Caco-2 (cell line): ENCODE measurements at regions not wholly inside any gene's neighbourhood (a gene's known extent, or its start where the extent isn't known, plus 50 kb on each side); places are given as distances from the start of the nearest gene placed in this dataset.

Experiments
- BruUV-seq: library from RNA; stranded (reverse); fragments of 400-500 nt; replicated peaks from 2 replicates; lab custom pipeline; 2021; lab: Mats Ljungman, UMichigan
- CTCF ChIA-PET: fragments of 300-600 bp; sonication (Branson Sonifier 250); formaldehyde crosslinking; loops from one replicate; lab custom pipeline; 2022; ENCODE audit warnings: antibody characterized with exemption; lab: Charles Lee
- POLR2A ChIA-PET: fragments of 300-600 bp; sonication (Branson Sonifier 250); formaldehyde crosslinking; loops from one replicate; lab custom pipeline; 2022; ENCODE audit warnings: antibody characterized with exemption; lab: Charles Lee
- DNase-seq, 2 experiments: peaks; one replicate each; pipeline versions ENCODE4 v3.0.0 to v3.0.0-alpha.2; 2020 to 2022
- H3K27me3 ChIP-seq: replicated peaks from 2 replicates; pipeline ENCODE4 v1.6.0; 2011; ENCODE audit warnings: low read length; ENCODE audit not compliant: control insufficient read depth, insufficient read depth
- H3K36me3 ChIP-seq: 2 replicates; pipeline ENCODE4 v1.5.1; 2011; ENCODE audit warnings: low read length; ENCODE audit not compliant: control insufficient read depth, insufficient read depth
- H3K4me1 ChIP-seq: fragments of 250-450 bp; sonication (Bioruptor Pico); 2 replicates; pipeline ENCODE4 v1.5.1; 2020; ENCODE audit warnings: mild to moderate bottlenecking
- H3K4me3 ChIP-seq: 2 replicates; pipeline ENCODE4 v1.5.1; 2011; ENCODE audit warnings: low read depth, mild to moderate bottlenecking, control low read depth, low read length
- H3K9me3 ChIP-seq: fragments of 250-450 bp; sonication (Bioruptor Pico); 2 replicates; pipeline ENCODE4 v1.5.1; 2020; ENCODE audit warnings: mild to moderate bottlenecking, moderate library complexity
- H3K27ac Mint-ChIP-seq: one replicate; pipeline ENCODE4 v1.8.0; 2022; ENCODE audit warnings: mixed read lengths; ENCODE audit not compliant: unreplicated experiment
- H3K27me3 Mint-ChIP-seq: one replicate; pipeline ENCODE4 v1.8.0; 2022; ENCODE audit warnings: mixed read lengths; ENCODE audit not compliant: insufficient read depth, unreplicated experiment
- H3K36me3 Mint-ChIP-seq: one replicate; pipeline ENCODE4 v1.8.0; 2022; ENCODE audit warnings: mild to moderate bottlenecking, mixed read lengths; ENCODE audit not compliant: insufficient read depth, unreplicated experiment
- H3K4me1 Mint-ChIP-seq: one replicate; pipeline ENCODE4 v1.8.0; 2022; ENCODE audit warnings: low read depth, mixed read lengths; ENCODE audit not compliant: unreplicated experiment
- H3K4me3 Mint-ChIP-seq: one replicate; pipeline ENCODE4 v1.8.0; 2022; ENCODE audit warnings: mild to moderate bottlenecking, moderate library complexity, mixed read lengths; ENCODE audit not compliant: unreplicated experiment
- H3K9me3 Mint-ChIP-seq: one replicate; pipeline ENCODE4 v1.8.0; 2022; ENCODE audit warnings: mixed read lengths; ENCODE audit not compliant: unreplicated experiment
- intact Hi-C: fragments of 100-400 bp; cut with micrococcal nuclease; formaldehyde crosslinking; loops from one replicate; pipeline ENCODE4 v1.10.0; 2022; ENCODE audit not compliant: unreplicated experiment
- TF ChIP-seq, protein P1 (sequence below), 2 experiments: fragments of 200-600 bp in 1 of 2; IDR thresholded peaks; 1 replicate in 1 of 2; 2 replicates in 1 of 2; pipeline versions ENCODE4 v1.5.1 to v1.8.0; 2011 to 2022; ENCODE audit warnings: antibody characterized with exemption in 1 of 2, control low read depth in 1 of 2, inconsistent platforms in 1 of 2, low read depth in 1 of 2, low read length in 1 of 2, mild to moderate bottlenecking in 1 of 2, moderate library complexity in 1 of 2; ENCODE audit not compliant: insufficient read depth in 1 of 2, severe bottlenecking in 1 of 2, unreplicated experiment in 1 of 2

DNA sequence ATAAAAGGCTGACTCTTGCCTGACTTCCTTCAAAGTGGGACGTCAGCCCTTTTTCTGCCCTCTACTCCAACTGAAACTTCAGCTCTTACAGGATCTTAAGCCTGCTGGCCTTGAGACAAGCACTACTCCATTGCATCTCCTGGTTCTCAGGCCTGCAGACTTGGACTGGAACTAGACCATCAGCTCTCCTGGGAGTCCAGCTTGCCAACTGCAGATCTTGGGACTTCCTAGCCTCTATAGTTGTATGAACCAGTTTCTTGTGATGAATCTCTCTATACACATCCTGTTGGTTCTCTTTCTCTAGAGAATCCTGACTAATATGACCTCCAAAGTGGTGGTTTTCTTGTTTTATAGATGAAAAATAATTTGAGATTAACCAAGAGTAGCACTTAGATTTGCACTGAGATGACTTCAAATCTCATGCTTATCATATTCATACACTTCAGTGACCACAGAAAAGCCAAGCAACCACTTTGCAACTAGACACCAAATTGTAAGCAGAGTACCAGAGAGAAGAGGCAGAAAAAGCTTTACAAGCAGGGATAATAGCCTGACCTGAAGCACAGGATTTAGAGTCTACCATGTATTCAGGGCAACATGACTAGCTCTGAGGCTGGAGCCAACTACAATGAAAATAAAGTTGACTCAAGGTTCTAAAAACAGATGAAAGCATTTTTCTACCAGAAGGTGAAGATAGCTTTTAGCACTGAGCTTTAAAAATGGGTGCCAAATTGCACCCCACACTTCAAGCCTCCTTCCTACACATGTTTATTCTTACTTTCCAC is 661.3 kb upstream of the USP24 start:
- Mint-ChIP-seq H3K36me3 (no peaks in the 10 kb centered on the region), H3K4me3 (no peak overlapping the region), H3K27ac (no peak overlapping the region), H3K9me3 (no peaks in the 10 kb centered on the region), H3K4me1 (no peaks in the 10 kb centered on the region), H3K27me3 (no peaks in the 10 kb centered on the region)
- H3K36me3 ChIP-seq = no peaks in the 10 kb centered on the region
- H3K4me1 ChIP-seq = no peaks in the 10 kb centered on the region
- no peaks in the 10 kb centered on the region for H3K9me3 ChIP-seq
- intact Hi-C loops = no loop called here
- BruUV-seq = no TSS peak
- POLR2A ChIA-PET = no interaction called here
- H3K27me3 ChIP-seq = no peaks in the 10 kb centered on the region
- H3K4me3 ChIP-seq = no peak overlapping the region
- CTCF ChIA-PET = no interaction called here
- TF ChIP-seq, protein P1, sequence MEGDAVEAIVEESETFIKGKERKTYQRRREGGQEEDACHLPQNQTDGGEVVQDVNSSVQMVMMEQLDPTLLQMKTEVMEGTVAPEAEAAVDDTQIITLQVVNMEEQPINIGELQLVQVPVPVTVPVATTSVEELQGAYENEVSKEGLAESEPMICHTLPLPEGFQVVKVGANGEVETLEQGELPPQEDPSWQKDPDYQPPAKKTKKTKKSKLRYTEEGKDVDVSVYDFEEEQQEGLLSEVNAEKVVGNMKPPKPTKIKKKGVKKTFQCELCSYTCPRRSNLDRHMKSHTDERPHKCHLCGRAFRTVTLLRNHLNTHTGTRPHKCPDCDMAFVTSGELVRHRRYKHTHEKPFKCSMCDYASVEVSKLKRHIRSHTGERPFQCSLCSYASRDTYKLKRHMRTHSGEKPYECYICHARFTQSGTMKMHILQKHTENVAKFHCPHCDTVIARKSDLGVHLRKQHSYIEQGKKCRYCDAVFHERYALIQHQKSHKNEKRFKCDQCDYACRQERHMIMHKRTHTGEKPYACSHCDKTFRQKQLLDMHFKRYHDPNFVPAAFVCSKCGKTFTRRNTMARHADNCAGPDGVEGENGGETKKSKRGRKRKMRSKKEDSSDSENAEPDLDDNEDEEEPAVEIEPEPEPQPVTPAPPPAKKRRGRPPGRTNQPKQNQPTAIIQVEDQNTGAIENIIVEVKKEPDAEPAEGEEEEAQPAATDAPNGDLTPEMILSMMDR (IDR thresholded peaks at IDR 0.05; ENCODE audit: insufficient read depth in 1 of 2, low read depth in 1 of 2, low read length in 1 of 2, severe bottlenecking in 1 of 2, unreplicated experiment in 1 of 2) = no peak
- DNase-seq = no peak

DNA sequence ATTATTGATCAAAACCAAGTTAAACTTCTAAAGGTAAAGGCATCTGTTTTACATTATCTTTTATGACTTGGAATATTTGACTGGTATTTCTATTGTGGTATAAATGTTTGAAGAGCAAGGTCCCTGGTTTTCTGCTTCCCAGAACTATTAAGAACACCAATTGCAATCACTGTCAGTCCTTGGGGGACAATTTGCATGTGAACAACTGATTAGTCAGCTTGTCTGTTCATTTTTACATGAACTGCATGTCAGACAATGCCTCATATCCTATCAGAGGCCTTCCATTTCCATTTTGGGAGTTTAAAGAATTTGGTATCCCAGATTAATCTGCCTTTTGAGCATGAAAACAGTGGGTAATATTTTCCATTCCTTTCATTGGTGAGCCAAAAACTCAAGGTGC is 654.9 kb upstream of the USP24 start:
- no peaks in the 10 kb centered on the region for H3K9me3 ChIP-seq
- Mint-ChIP-seq H3K4me1 (no peaks in the 10 kb centered on the region), H3K4me3 (no peak overlapping the region), H3K27me3 (no peaks in the 10 kb centered on the region), H3K36me3 (no peaks in the 10 kb centered on the region), H3K27ac (no peak overlapping the region), H3K9me3 (no peaks in the 10 kb centered on the region)
- CTCF ChIA-PET = no interaction called here
- no peaks in the 10 kb centered on the region for H3K36me3 ChIP-seq
- BruUV-seq = no TSS peak
- POLR2A ChIA-PET = no interaction called here
- H3K4me3 ChIP-seq = no peak overlapping the region
- no peaks in the 10 kb centered on the region; the same call in 1 of the 2 replicates for H3K4me1 ChIP-seq
- intact Hi-C loops = no loop called here
- TF ChIP-seq, protein P1 (IDR thresholded peaks at IDR 0.05; ENCODE audit: insufficient read depth in 1 of 2, low read depth in 1 of 2, low read length in 1 of 2, severe bottlenecking in 1 of 2, unreplicated experiment in 1 of 2) = no peak
- no peaks in the 10 kb centered on the region for H3K27me3 ChIP-seq
- no peak for DNase-seq

DNA sequence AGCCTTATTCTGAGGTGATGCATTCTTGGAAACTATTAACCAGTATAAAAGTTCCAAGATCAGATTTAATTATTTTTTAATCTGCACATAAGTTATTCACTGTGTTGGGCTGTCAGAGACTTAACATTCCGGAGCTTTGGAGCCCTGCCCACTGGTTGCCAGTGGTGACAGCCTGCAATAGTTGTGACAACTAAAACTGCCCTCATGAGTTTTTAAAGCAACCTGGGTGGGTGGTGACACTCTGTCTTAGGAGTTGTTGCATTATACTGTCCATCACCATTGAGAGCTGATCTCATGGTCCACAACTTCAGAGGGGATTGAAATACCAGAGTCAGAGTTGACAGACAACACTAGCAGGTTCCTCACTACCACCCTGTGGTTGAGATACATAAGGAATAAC is 653.9 kb upstream of the USP24 start:
- TF ChIP-seq, protein P1 (IDR thresholded peaks at IDR 0.05; ENCODE audit: insufficient read depth in 1 of 2, low read depth in 1 of 2, low read length in 1 of 2, severe bottlenecking in 1 of 2, unreplicated experiment in 1 of 2) = no peak
- Mint-ChIP-seq H3K27me3 (no peaks in the 10 kb centered on the region), H3K4me3 (no peak overlapping the region), H3K36me3 (no peaks in the 10 kb centered on the region), H3K4me1 (no peaks in the 10 kb centered on the region), H3K27ac (no peak overlapping the region), H3K9me3 (no peaks in the 10 kb centered on the region)
- CTCF ChIA-PET = no interaction called here
- no peaks in the 10 kb centered on the region; the same call in 1 of the 2 replicates for H3K4me1 ChIP-seq
- no peak overlapping the region for H3K4me3 ChIP-seq
- no peaks in the 10 kb centered on the region for H3K27me3 ChIP-seq
- no peaks in the 10 kb centered on the region for H3K36me3 ChIP-seq
- intact Hi-C loops = no loop called here
- no TSS peak for BruUV-seq
- no peaks in the 10 kb centered on the region for H3K9me3 ChIP-seq
- DNase-seq = no peak
- POLR2A ChIA-PET = no interaction called here
